Neural cell (in vitro differentiated cells): ENCODE measurements at regions not wholly inside any gene's neighbourhood (a gene's known extent, or its start where the extent isn't known, plus 50 kb on each side); places are given as distances from the start of the nearest gene placed in this dataset.
"Not testable (repeated sequence)": the region's sequence is repeated elsewhere in the genome, so short reads cannot be mapped to it uniquely, and the experiment has no call there.

Source experiments
- H2AFZ ChIP-seq: fragments of 200-600, 300-800 bp; sonication (generic), shearing (Covaris generic); 2 replicates; pipeline ENCODE4 v1.6.0; 2014; ENCODE audit warnings: low read depth, mild to moderate bottlenecking, antibody characterized with exemption, low read length, moderate library complexity
- H3F3A ChIP-seq: fragments of 200-600 bp; shearing (Covaris generic); 2 replicates; pipeline ENCODE4 v1.6.1; 2016; ENCODE audit warnings: mild to moderate bottlenecking, moderate library complexity, mixed read lengths, antibody characterized with exemption, low read length; ENCODE audit not compliant: insufficient read depth, poor library complexity, severe bottlenecking
- H3K27ac ChIP-seq: fragments of 200-600, 300-800 bp; sonication (generic), shearing (Covaris generic); 2 replicates; pipeline ENCODE4 v1.5.1; 2014; ENCODE audit warnings: mild to moderate bottlenecking, low read length, moderate library complexity
- H3K27me3 ChIP-seq: fragments of 300-800, 200-600 bp; sonication (generic), shearing (Covaris generic); 2 replicates; pipeline ENCODE4 v1.6.0; 2014; ENCODE audit warnings: mild to moderate bottlenecking, low read depth, low read length, moderate library complexity; ENCODE audit not compliant: insufficient read depth
- H3K36me3 ChIP-seq: fragments of 300-800, 200-600 bp; sonication (generic), shearing (Covaris generic); 2 replicates; pipeline ENCODE4 v1.5.1; 2014; ENCODE audit warnings: mild to moderate bottlenecking, antibody characterized with exemption, low read length, moderate library complexity; ENCODE audit not compliant: insufficient read depth
- H3K4me2 ChIP-seq: fragments of 300-800, 200-600 bp; sonication (generic), shearing (Covaris generic); 2 replicates; pipeline ENCODE4 v1.6.0; 2014; ENCODE audit warnings: mild to moderate bottlenecking, low read length
- H3K4me3 ChIP-seq: fragments of 300-800, 200-600 bp; sonication (generic), shearing (Covaris generic); 2 replicates; pipeline ENCODE4 v1.5.1; 2014; ENCODE audit warnings: mild to moderate bottlenecking, low read length, moderate library complexity
- H3K79me2 ChIP-seq: fragments of 200-600 bp; shearing (Covaris generic); replicated peaks from 2 replicates; pipeline ENCODE4 v1.6.0; 2014; ENCODE audit warnings: mild to moderate bottlenecking, low read length, moderate library complexity; ENCODE audit not compliant: insufficient read depth
- H3K9ac ChIP-seq: fragments of 300-800, 200-600 bp; sonication (generic), shearing (Covaris generic); 2 replicates; pipeline ENCODE4 v1.6.1; 2016; ENCODE audit warnings: mild to moderate bottlenecking, low read length, mixed read lengths
- H3K9me2 ChIP-seq: fragments of 200-600 bp; shearing (Covaris generic); 2 replicates; pipeline ENCODE4 v1.6.1; 2016; ENCODE audit warnings: mild to moderate bottlenecking, low read length, mixed read lengths; ENCODE audit not compliant: insufficient read depth
- H3K9me3 ChIP-seq: fragments of 200-600, 300-800 bp; sonication (generic), shearing (Covaris generic); 2 replicates; pipeline ENCODE4 v1.6.1; 2016; ENCODE audit warnings: mild to moderate bottlenecking, mixed run types, low read length, moderate library complexity, mixed read lengths
- H4K20me1 ChIP-seq: fragments of 200-600 bp; shearing (Covaris generic); 2 replicates; pipeline ENCODE4 v1.6.1; 2016; ENCODE audit warnings: mild to moderate bottlenecking, mixed run types; ENCODE audit not compliant: insufficient read depth
- SMC3 ChIP-seq: fragments of 450-650 bp; conservative IDR thresholded peaks from 2 replicates; pipeline ENCODE4 v1.6.1; 2014; ENCODE audit warnings: antibody characterized with exemption, mild to moderate bottlenecking, moderate library complexity; ENCODE audit not compliant: poor library complexity

GRCh38 chr3:143175940-143176894 is 56.6 kb downstream of the CHST2 start:
- not testable (repeated sequence) for H3K4me2 ChIP-seq, H4K20me1 ChIP-seq, H3K9ac ChIP-seq, H2AFZ ChIP-seq, H3F3A ChIP-seq, H3K36me3 ChIP-seq, H3K79me2 ChIP-seq, H3K27ac ChIP-seq, H3K4me3 ChIP-seq, H3K9me2 ChIP-seq, H3K9me3 ChIP-seq, H3K27me3 ChIP-seq

- not testable (repeated sequence) for H3K27me3 ChIP-seq, H3K4me3 ChIP-seq, H2AFZ ChIP-seq, H3K27ac ChIP-seq, H3F3A ChIP-seq, H3K79me2 ChIP-seq, H3K4me2 ChIP-seq, H3K9me3 ChIP-seq, H3K9ac ChIP-seq, H3K36me3 ChIP-seq, H4K20me1 ChIP-seq, H3K9me2 ChIP-seq
Observed at GRCh38 chr3:143177965-143178364, 58.4 kb downstream of the CHST2 start.

- H3K27me3 ChIP-seq, H4K20me1 ChIP-seq, H3K9me3 ChIP-seq, H3K9ac ChIP-seq, H3K79me2 ChIP-seq, H3K4me2 ChIP-seq, H2AFZ ChIP-seq, H3K9me2 ChIP-seq, H3K36me3 ChIP-seq, H3K4me3 ChIP-seq, H3F3A ChIP-seq, H3K27ac ChIP-seq: not testable (repeated sequence)
Observed at GRCh38 chr3:143178775-143179548, 59.4 kb downstream of the CHST2 start.

- Histone ChIP-seq H3K27ac (no peak overlapping the region), H3F3A (no peaks in the 10 kb centered on the region), H4K20me1 (no peaks in the 10 kb centered on the region), H3K79me2 (no peaks in the 10 kb centered on the region), H3K4me3 (no peak overlapping the region), H3K9me2 (no peaks in the 10 kb centered on the region), H3K27me3 (no peaks in the 10 kb centered on the region), H3K4me2 (no peak overlapping the region), H3K36me3 (no peaks in the 10 kb centered on the region), H3K9me3 (no peaks in the 10 kb centered on the region), H3K9ac (no peak overlapping the region), H2AFZ (no peak overlapping the region)
- TF ChIP-seq SMC3 = no peak
Observed at GRCh38 chr3:143179603-143180002, 60.0 kb downstream of the CHST2 start.

GRCh38 chr3:143180860-143181259 is 61.3 kb downstream of the CHST2 start:
- H3K4me3 ChIP-seq, H3F3A ChIP-seq, H3K79me2 ChIP-seq, H4K20me1 ChIP-seq, H2AFZ ChIP-seq, H3K36me3 ChIP-seq, H3K9me3 ChIP-seq, H3K9me2 ChIP-seq, H3K27ac ChIP-seq, H3K9ac ChIP-seq, H3K4me2 ChIP-seq, H3K27me3 ChIP-seq: not testable (repeated sequence)

- H3K36me3 ChIP-seq, H3K27ac ChIP-seq, H3K4me2 ChIP-seq, H3K79me2 ChIP-seq, H3K9ac ChIP-seq, H2AFZ ChIP-seq, H3F3A ChIP-seq, H3K4me3 ChIP-seq, H3K27me3 ChIP-seq, H3K9me2 ChIP-seq, H3K9me3 ChIP-seq, H4K20me1 ChIP-seq: not testable (repeated sequence)
Observed at GRCh38 chr3:143181977-143182376, 62.4 kb downstream of the CHST2 start.
